HK-2 (cell line): ENCODE measurements at regions not wholly inside any gene's neighbourhood (a gene's known extent, or its start where the extent isn't known, plus 50 kb on each side); places are given as distances from the start of the nearest gene placed in this dataset.

ENCODE experiments used
- DNase-seq: peaks from one replicate; pipeline ENCODE4 v3.0.0-alpha.2; 2018; ENCODE audit not compliant: unreplicated experiment

GRCh38 chr1:37085393-37085792 is 51.1 kb upstream of the GRIK3 start:
- no peak for DNase-seq

- DNase-seq = no peak
Observed at GRCh38 chr1:37089750-37090149, 55.4 kb upstream of the GRIK3 start.

- no peak for DNase-seq
Observed at GRCh38 chr1:37090671-37091070, 56.4 kb upstream of the GRIK3 start.

GRCh38 chr1:37092937-37093336 is 58.6 kb upstream of the GRIK3 start:
- DNase-seq = no peak

- no peak for DNase-seq
Observed at GRCh38 chr1:37094302-37094701, 60.0 kb upstream of the GRIK3 start.

- no peak for DNase-seq
Observed at GRCh38 chr1:37096523-37096922, 62.2 kb upstream of the GRIK3 start.

GRCh38 chr1:37097731-37098130 is 63.4 kb upstream of the GRIK3 start:
- DNase-seq = no peak

GRCh38 chr1:37098237-37098636 is 63.9 kb upstream of the GRIK3 start:
- DNase-seq = no peak

- no peak for DNase-seq
Observed at GRCh38 chr1:37100310-37100709, 66.0 kb upstream of the GRIK3 start.

GRCh38 chr1:37102656-37103382 is 68.5 kb upstream of the GRIK3 start:
- DNase-seq = no peak

GRCh38 chr1:37105911-37106310 is 71.6 kb upstream of the GRIK3 start:
- DNase-seq = no peak

- DNase-seq = no peak
Observed at GRCh38 chr1:37107153-37107907, 73.0 kb upstream of the GRIK3 start.

GRCh38 chr1:37108596-37109188 is 74.4 kb upstream of the GRIK3 start:
- DNase-seq = no peak

- DNase-seq = no peak
Observed at GRCh38 chr1:37112430-37112829, 78.1 kb upstream of the GRIK3 start.

GRCh38 chr1:37113285-37113997 is 79.1 kb upstream of the GRIK3 start:
- no peak for DNase-seq

- DNase-seq = no peak
Observed at GRCh38 chr1:37118790-37119189, 84.5 kb upstream of the GRIK3 start.

GRCh38 chr1:37120279-37120678 is 86.0 kb upstream of the GRIK3 start:
- no peak for DNase-seq

GRCh38 chr1:37123276-37124115 is 89.2 kb upstream of the GRIK3 start:
- DNase-seq = peak; percentile 15

GRCh38 chr1:37124501-37124900 is 90.2 kb upstream of the GRIK3 start:
- DNase-seq = no peak

- DNase-seq = no peak
Observed at GRCh38 chr1:37125295-37125694, 91.0 kb upstream of the GRIK3 start.

GRCh38 chr1:37127254-37127748 is 93.0 kb upstream of the GRIK3 start:
- DNase-seq = no peak
